Cardiac septum (tissue), 1 donor: ENCODE measurements at regions not wholly inside any gene's neighbourhood (a gene's known extent, or its start where the extent isn't known, plus 50 kb on each side); places are given as distances from the start of the nearest gene placed in this dataset.

Experiments
- DNase-seq: peaks from one replicate; pipeline ENCODE4 v3.0.0-alpha.2; 2020; ENCODE audit warnings: low spot score
- intact Hi-C: fragments of 100-400 bp; cut with DNase I; formaldehyde crosslinking; loops from one replicate; pipeline ENCODE4 v1.14.0; 2022
- donor health status: DM: no; HTN: no; CAD: no.

GRCh38 chr1:30613188-30613587 lies 110.2 kb downstream of the MATN1 start:
- intact Hi-C loops, result no loop called here
- no peak for DNase-seq

GRCh38 chr1:30612536-30613065 lies 110.8 kb downstream of the MATN1 start:
- intact Hi-C loops, result no loop called here

GRCh38 chr1:30611741-30612309 lies 111.6 kb downstream of the MATN1 start:
- DNase-seq, result peak; percentile 39
- intact Hi-C loops, result no loop called here

More at GRCh38 chr1:30612536-30613065, 110.8 kb downstream of the MATN1 start:
- DNase-seq, result no peak

- peak; percentile 35 for DNase-seq
- intact Hi-C loops, result no loop called here
Observed at GRCh38 chr1:30610917-30611316, 112.5 kb downstream of the MATN1 start.

GRCh38 chr1:30609999-30610345 lies 113.4 kb downstream of the MATN1 start:
- intact Hi-C loops, result no loop called here
- DNase-seq, result peak; percentile 20

GRCh38 chr1:30609336-30609998 lies 113.9 kb downstream of the MATN1 start:
- intact Hi-C loops, result no loop called here
- DNase-seq, result peak; percentile 22

- intact Hi-C loops, result no loop called here
- no peak for DNase-seq
Observed at GRCh38 chr1:30607723-30608122, 115.7 kb downstream of the MATN1 start.

- DNase-seq, result peak; percentile 19
Observed at GRCh38 chr1:30606166-30606565, 117.2 kb downstream of the MATN1 start.

GRCh38 chr1:30605441-30605920 lies 117.9 kb downstream of the MATN1 start:
- intact Hi-C loops, result no loop called here
- peak; percentile 66 for DNase-seq

More at GRCh38 chr1:30606166-30606565, 117.2 kb downstream of the MATN1 start:
- intact Hi-C loops, result no loop called here

- peak; percentile 65 for DNase-seq
- intact Hi-C loops, result no loop called here
Observed at GRCh38 chr1:30604801-30605440, 118.5 kb downstream of the MATN1 start.

- intact Hi-C loops, result no loop called here
- DNase-seq, result peak; percentile 26
Observed at GRCh38 chr1:30603081-30603858, 120.1 kb downstream of the MATN1 start.

- intact Hi-C loops, result no loop called here
- DNase-seq, result peak; percentile 35
Observed at GRCh38 chr1:30601316-30602085, 121.9 kb downstream of the MATN1 start.

GRCh38 chr1:30600706-30601105 lies 122.7 kb downstream of the MATN1 start:
- intact Hi-C loops, result no loop called here
- DNase-seq, result peak; percentile 33

GRCh38 chr1:30600258-30600657 lies 123.1 kb downstream of the MATN1 start:
- intact Hi-C loops, result no loop called here
- peak; percentile 12 for DNase-seq

- intact Hi-C loops, result no loop called here
- peak; percentile 54 for DNase-seq
Observed at GRCh38 chr1:30599721-30600120, 123.7 kb downstream of the MATN1 start.

- DNase-seq, result no peak
- intact Hi-C loops, result no loop called here
Observed at GRCh38 chr1:30598571-30599114, 124.7 kb downstream of the MATN1 start.

GRCh38 chr1:30597711-30598110 lies 125.7 kb downstream of the MATN1 start:
- intact Hi-C loops, result no loop called here
- no peak for DNase-seq

- DNase-seq, result no peak
- intact Hi-C loops, result no loop called here
Observed at GRCh38 chr1:30596891-30597290, 126.5 kb downstream of the MATN1 start.

- intact Hi-C loops, result no loop called here
- no peak for DNase-seq
Observed at GRCh38 chr1:30596470-30596869, 126.9 kb downstream of the MATN1 start.
